NCI-H82 (cell line): ENCODE measurements at regions not wholly inside any gene's neighbourhood (a gene's known extent, or its start where the extent isn't known, plus 50 kb on each side); places are given as distances from the start of the nearest gene placed in this dataset.

Source experiments
- DNase-seq: peaks from one replicate; lab custom pipeline; 2025; lab: John Stamatoyannopoulos, UW

- DNase-seq = no peak
Measured at GRCh38 chr11:134687548-134687947, 275.5 kb upstream of the B3GAT1 start.

- no peak for DNase-seq
Measured at GRCh38 chr11:134686460-134687061, 274.5 kb upstream of the B3GAT1 start.

- no peak for DNase-seq
Measured at GRCh38 chr11:134685793-134686380, 273.8 kb upstream of the B3GAT1 start.

DNA sequence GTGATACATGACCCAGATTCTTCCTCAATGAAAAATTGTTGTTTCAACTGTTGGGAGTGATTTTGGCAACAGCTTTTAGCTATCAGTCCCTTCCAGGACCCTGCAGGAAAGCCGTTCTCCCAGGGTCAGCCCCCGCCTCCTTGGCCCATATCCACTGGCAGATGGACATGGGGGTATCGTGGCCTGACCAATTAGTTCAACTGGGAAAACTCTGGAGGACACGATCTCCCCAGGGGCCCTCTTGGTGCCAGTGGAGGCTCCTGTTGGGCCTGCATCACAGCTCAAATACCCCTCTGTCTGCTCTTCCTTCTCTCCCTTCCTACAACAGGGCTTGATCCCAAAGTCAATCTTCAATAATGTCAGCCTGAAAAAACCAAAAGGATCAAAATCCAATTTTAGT is 272.5 kb upstream of the B3GAT1 start:
- no peak for DNase-seq

- no peak for DNase-seq
Measured at GRCh38 chr11:134683860-134684259, 271.8 kb upstream of the B3GAT1 start.

DNA sequence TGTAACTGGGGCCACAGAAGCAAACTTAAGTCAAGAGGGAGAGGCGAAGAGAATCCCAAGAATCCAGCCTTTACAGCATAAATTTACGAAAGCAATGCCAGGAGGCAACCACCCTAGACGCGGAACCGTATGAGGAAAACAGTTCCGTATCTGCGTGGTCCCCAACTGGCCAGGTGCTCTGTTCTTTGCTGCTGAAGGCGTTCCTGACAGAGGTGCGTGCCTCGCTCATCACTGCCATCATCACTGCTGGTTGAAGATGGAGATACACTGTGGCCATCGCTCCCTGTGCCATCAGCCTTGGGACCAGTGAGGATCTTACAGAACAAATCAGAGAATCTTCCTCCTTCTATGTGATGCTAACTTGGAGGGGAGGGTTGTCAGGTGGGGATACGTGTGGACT is 270.5 kb upstream of the B3GAT1 start:
- DNase-seq = no peak

GRCh38 chr11:134679592-134679991 is 267.6 kb upstream of the B3GAT1 start:
- DNase-seq = no peak

DNA sequence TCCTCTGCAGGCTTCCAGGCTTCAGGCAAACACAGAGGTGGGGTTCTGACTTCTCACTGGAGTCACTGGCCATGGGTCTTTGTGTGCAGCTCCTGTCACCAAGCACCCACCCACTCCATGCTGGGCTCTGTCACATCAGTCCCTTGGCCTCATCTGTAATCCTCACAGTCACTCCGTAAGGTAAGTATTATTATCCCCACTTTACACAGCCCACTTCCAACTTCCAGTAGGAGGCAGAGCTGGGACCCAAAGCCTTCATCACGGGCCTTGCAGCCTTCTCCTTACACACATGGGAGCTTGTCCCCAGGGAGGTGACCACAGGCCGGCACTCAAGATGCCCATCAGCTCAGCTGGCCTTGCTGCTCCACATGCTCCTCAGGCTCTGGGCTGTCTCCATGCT is 266.7 kb upstream of the B3GAT1 start:
- DNase-seq = no peak

DNA sequence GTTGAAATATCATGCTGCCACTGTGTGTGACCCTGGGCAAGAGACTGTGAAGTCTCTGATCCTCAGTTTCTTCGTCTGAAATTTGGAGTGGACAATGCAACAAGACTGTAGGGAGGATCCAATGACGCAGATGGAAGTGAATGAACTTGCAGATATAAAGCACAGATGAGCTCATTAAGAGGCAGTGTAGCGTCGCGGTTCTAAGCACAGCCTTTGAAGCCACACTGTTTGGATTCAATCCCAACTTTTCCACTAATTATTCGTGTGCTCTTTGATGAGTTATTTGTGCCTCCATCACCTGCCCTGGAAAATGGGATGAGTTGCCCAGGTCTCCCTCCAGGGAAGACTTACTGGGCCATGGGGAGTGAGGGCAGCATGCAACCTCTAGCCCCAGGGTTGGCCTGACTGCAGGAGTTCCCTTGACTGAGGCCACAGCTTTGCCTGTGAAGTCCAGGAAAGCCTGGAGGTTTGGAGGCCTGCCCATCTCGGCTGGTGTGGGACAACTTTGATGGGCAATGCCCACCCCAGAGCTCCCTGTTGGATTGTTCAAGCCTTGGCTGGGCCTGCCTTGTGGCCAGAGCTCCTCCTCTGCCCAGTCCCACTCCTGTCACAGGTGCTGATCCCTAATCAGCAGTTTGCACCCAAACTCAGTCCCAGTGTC is 266.0 kb upstream of the B3GAT1 start:
- DNase-seq = no peak

DNA sequence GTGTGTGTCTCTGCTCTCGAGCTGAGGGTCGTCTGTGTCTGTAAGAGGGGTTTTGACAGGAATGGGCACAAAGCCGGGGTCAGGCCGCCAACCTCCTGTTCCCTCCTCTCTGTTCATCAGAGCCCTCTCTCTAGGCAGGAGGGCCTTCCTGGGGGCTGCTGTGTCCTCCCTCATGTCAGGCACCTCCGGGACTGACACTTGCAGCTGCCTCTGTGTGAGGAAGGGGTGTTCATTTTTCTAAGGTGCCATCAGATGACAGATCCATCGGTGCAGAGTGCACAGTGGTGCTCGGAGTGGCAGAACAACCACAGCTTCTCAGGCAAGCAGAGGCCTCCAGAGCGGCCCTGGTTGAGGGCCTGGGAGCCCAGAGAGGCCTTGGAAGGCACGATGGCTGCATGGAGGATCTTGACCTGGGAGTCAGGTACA is 265.4 kb upstream of the B3GAT1 start:
- no peak for DNase-seq

- DNase-seq = no peak
Measured at GRCh38 chr11:134676516-134677287, 264.7 kb upstream of the B3GAT1 start.

GRCh38 chr11:134675983-134676382 is 263.9 kb upstream of the B3GAT1 start:
- no peak for DNase-seq

- DNase-seq = no peak
Measured at GRCh38 chr11:134674974-134675373, 262.9 kb upstream of the B3GAT1 start.

DNA sequence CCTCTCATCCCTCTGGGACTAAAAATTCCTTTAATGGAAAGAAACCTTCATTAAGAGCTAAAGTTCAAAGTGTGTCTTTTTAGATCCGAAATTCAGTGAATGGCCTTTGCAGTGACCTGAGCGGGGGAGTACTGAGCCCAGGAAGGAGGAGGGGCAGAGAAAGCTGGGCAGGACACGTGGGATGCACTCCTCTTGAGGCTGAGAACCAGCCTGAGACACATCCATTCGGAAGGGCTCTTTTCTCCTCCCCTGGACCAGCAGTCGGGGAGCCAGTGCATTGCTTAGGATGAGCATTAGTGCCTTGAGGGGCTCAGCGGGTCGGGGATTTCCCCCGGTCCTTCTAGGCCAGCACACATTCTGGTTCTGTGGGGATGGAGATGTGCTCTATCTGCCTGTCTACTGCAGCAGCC is 258.9 kb upstream of the B3GAT1 start:
- no peak for DNase-seq

DNA sequence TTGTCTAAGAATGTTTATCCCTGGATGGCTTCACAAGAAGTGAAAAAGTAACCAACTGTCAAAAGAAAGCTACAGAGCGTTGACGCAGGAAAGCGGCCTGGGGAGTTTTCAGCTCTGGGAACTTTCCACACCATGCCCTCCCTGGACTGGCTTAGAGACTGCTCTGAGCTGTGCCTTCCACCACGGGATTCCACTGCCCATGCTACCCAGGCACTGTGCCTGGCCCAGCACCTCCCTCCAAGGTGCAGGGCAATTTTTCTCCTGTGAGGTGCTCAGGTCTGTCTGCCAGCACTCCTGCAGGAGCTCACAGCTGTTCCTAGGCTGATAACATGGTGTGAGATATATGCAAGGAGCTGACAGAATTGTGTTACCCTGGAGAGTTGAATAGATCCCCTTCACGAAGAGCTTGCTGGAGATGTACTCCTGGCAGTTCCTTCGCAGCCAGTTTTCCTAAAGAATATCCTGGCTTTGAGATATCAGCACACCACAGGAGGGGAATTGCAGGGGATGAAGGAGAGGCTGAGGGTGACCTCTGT is 258.3 kb upstream of the B3GAT1 start:
- no peak for DNase-seq

DNA sequence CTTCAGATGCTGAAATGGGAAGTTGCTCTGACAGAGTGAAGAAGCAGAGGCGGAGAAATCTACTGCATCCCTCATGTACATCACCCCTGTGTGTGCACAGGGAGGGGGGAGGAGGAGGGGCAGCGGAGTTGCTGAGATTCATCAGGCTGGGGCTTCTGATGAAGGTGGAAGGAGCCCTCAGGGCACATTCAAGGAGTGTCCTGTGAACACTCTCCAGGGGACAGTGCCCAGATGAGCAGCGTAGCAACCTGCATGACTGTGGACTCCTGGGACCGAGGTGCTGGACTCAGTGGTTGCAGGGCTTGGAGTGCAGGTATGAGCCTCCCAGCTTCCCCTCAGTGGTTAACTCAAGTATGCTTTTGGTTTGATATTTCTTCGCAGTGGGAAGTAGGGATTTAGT is 257.8 kb upstream of the B3GAT1 start:
- no peak for DNase-seq

DNA sequence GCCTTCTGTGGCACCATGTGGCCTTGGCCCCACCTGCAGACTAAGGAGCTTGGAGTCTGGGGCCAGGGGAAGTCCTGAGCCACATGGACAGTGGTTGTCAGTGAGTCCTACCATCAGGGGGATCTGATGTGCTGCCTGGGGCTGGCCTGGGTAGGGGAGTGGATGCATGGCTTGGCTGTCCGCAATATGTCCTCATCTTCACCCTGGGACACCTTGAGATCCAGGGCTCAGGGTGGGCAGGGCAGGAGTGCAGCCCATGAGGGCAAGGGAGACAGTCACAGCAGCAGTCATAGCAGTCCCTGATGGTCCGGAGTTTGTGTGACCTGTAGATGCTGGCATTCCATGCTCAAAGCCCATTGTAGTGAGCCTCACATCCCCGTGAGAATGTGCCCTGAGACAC is 256.8 kb upstream of the B3GAT1 start:
- no peak for DNase-seq

- DNase-seq = no peak
Measured at GRCh38 chr11:134668076-134668475, 256.0 kb upstream of the B3GAT1 start.

- DNase-seq = no peak
Measured at GRCh38 chr11:134667505-134667904, 255.5 kb upstream of the B3GAT1 start.

DNA sequence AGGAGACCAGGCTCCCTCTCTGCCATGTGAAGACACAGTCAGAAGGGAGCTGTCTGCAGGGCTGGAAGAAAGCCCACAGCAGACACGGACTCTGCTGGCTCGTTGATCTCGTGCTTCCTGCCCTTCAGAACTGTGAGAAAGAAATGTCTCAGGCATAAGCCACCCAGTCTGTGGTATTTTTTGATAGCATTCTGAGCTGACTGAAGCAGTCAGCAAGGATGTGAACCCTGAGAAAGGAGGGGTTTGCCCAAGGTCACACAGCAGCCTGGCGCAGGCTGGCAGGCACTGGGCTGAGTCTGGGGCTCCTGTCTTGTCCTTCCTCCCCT is 255.1 kb upstream of the B3GAT1 start:
- no peak for DNase-seq

DNA sequence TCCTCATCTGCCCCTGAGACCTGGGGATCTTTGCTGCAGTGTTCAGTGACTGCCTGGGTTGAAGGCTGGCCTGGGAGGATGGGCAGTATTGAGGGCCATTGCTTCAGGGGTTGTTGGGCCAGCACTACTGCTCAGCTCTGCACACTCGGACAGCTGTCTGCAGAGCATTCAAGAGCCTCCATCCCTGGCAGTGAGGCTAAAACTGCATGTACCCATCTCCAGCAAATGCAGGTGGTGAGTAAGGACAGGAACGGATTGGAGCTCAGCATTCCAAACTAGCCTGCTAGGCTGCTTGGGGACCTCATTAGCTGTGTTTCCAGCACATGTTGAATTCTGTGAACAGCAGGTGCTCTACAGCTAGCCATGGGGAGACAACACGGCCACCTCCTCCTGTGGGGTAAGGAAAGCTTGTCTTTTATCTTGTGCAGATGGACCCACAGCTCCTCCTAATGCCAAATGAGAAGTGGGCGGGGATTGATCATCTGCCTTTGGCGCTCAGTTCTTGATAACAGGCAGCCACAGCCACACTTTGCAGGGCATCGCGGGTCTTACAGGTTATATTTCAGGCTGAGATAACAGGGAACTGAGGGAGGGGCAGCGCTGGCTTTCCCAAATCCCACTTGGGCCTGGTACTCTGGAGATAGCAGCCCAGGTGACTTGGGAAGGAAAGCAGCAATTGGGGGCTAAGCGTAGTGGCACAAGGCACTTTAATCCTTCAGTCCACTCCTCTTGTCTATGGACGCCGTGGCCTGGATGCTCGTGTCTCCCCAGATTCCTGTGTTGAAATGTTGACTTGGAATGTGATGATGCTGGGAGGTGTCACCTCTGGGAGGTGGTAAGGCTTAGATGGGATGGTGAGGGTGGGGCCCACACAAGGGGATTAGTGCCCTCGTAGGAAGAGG is 254.5 kb upstream of the B3GAT1 start:
- DNase-seq = no peak
